HEK293 (cell line): ENCODE measurements at regions not wholly inside any gene's neighbourhood (a gene's known extent, or its start where the extent isn't known, plus 50 kb on each side); places are given as distances from the start of the nearest gene placed in this dataset.
A peak's percentile ranks its signal among the peaks of the same experiment; 100 is the strongest.

Experiments used
- CTCF ChIA-PET: fragments of 350-600 bp; formaldehyde crosslinking; extraction: SDS; loops from one replicate; lab custom pipeline; 2021; ENCODE audit warnings: antibody characterized with exemption; lab: Yijun Ruan, JAX
- POLR2A ChIA-PET: fragments of 300-600 bp; formaldehyde crosslinking; extraction: SDS; loops from one replicate; lab custom pipeline; 2020; ENCODE audit warnings: antibody characterized with exemption, inconsistent platforms; lab: Yijun Ruan, JAX
- H3K27ac ChIP-seq: fragments of 200-500 bp; sonication (Bioruptor generic); 2 replicates; pipeline ENCODE4 v1.5.1; 2014; ENCODE audit warnings: low read depth, low read length, control low read depth, inconsistent platforms; ENCODE audit errors: extremely low read depth
- H3K36me3 ChIP-seq, 2 experiments: fragments of 200-500 bp in 1 of 2; sonication (Bioruptor generic) in 1 of 2; 1 replicate in 1 of 2; 2 replicates in 1 of 2; pipeline ENCODE4 v1.5.1; 2014 to 2017; ENCODE audit warnings: inconsistent platforms in 2 of 2, low read length in 2 of 2; ENCODE audit not compliant: control insufficient read depth in 2 of 2, insufficient read depth in 1 of 2
- H3K4me1 ChIP-seq: fragments of 200-500 bp; sonication (Bioruptor generic); 2 replicates; pipeline ENCODE4 v1.5.1; 2014; ENCODE audit warnings: mild to moderate bottlenecking, low read length, inconsistent platforms; ENCODE audit not compliant: control insufficient read depth, insufficient read depth
- H3K4me3 ChIP-seq: 2 replicates; pipeline ENCODE4 v1.5.1; 2011; ENCODE audit warnings: low read depth, mild to moderate bottlenecking, control low read depth, low read length, moderate library complexity
- H3K9me3 ChIP-seq: fragments of 200-500 bp; sonication (Bioruptor generic); 2 replicates; pipeline ENCODE4 v1.5.1; 2014; ENCODE audit warnings: low read depth, low read length, inconsistent platforms; ENCODE audit not compliant: control insufficient read depth, insufficient read depth
- ATF2 ChIP-seq: fragments of 450-650 bp; formaldehyde crosslinking; IDR thresholded peaks from 2 replicates; pipeline ENCODE4 v1.5.1; 2016; ENCODE audit warnings: missing biosample characterization, missing genetic modification characterization, low read depth
- CTCF ChIP-seq: fragments of 450-650 bp; formaldehyde crosslinking; IDR thresholded peaks from 2 replicates; pipeline ENCODE4 v1.5.1; 2016; ENCODE audit warnings: missing biosample characterization, missing genetic modification characterization
- ZBTB26 ChIP-seq: fragments of 450-650 bp; formaldehyde crosslinking; optimal IDR thresholded peaks from 2 replicates; pipeline ENCODE3; 2016; ENCODE audit warnings: missing biosample characterization, mild to moderate bottlenecking, missing genetic modification characterization
- ZBTB44 ChIP-seq: fragments of 450-650 bp; IDR thresholded peaks from 2 replicates; pipeline ENCODE4 v1.5.1; 2018; ENCODE audit warnings: missing biosample characterization, mild to moderate bottlenecking, missing genetic modification characterization
- ZNF175 ChIP-seq: fragments of 450-650 bp; formaldehyde crosslinking; IDR thresholded peaks from 2 replicates; pipeline ENCODE4 v1.5.1; 2016; ENCODE audit warnings: missing biosample characterization, missing genetic modification characterization
- ZNF214 ChIP-seq: fragments of 450-650 bp; formaldehyde crosslinking; IDR thresholded peaks from 2 replicates; pipeline ENCODE4 v1.5.1; 2017; ENCODE audit warnings: missing biosample characterization, mild to moderate bottlenecking, missing genetic modification characterization, borderline replicate concordance
- ZNF280C ChIP-seq: fragments of 450-650 bp; formaldehyde crosslinking; IDR thresholded peaks from 2 replicates; pipeline ENCODE4 v1.5.1; 2016; ENCODE audit warnings: missing biosample characterization, missing genetic modification characterization
- ZNF366 ChIP-seq: fragments of 450-650 bp; formaldehyde crosslinking; conservative IDR thresholded peaks from 2 replicates; pipeline ENCODE4 v1.5.1; 2016; ENCODE audit warnings: missing biosample characterization, missing genetic modification characterization
- ZNF37A ChIP-seq: fragments of 450-650 bp; IDR thresholded peaks from 2 replicates; pipeline ENCODE4 v1.5.1; 2018; ENCODE audit warnings: missing biosample characterization, missing genetic modification characterization
- ZNF394 ChIP-seq: fragments of 450-650 bp; formaldehyde crosslinking; IDR thresholded peaks from 2 replicates; pipeline ENCODE4 v1.5.1; 2016; ENCODE audit warnings: missing biosample characterization, missing genetic modification characterization, mild to moderate bottlenecking, moderate library complexity, borderline replicate concordance
- ZNF433 ChIP-seq: fragments of 450-650 bp; formaldehyde crosslinking; IDR thresholded peaks from 2 replicates; pipeline ENCODE4 v1.5.1; 2016; ENCODE audit warnings: missing biosample characterization, missing genetic modification characterization, low read depth
- ZNF530 ChIP-seq: fragments of 450-650 bp; formaldehyde crosslinking; IDR thresholded peaks from 2 replicates; pipeline ENCODE4 v1.5.1; 2016; ENCODE audit warnings: low read depth, missing biosample characterization, missing genetic modification characterization
- TF ChIP-seq, protein P1 (sequence below): fragments of 450-650 bp; formaldehyde crosslinking; IDR thresholded peaks from 2 replicates; pipeline ENCODE4 v1.5.1; 2016; ENCODE audit warnings: missing biosample characterization, missing genetic modification characterization
- TF ChIP-seq, protein P2 (sequence below): IDR thresholded peaks from 2 replicates; pipeline ENCODE4 v1.6.1; 2011; ENCODE audit warnings: mild to moderate bottlenecking, low read depth, low read length, borderline replicate concordance
- TF ChIP-seq, protein P3 (sequence below): fragments of 450-650 bp; formaldehyde crosslinking; IDR thresholded peaks from 2 replicates; pipeline ENCODE4 v1.5.1; 2017; ENCODE audit warnings: missing biosample characterization, missing genetic modification characterization

GRCh38 chr3:26763723-26764122 lies 141.2 kb downstream of the LRRC3B start:
- ChIA-PET CTCF (no interaction called here), POLR2A (no interaction called here)
- H3K36me3 ChIP-seq = no peaks in the 10 kb centered on the region
- TF ChIP-seq ZNF366 (tag by site-specific recombination) (peak; percentile 74; the same call in 1 of the 2 replicates), ZNF530 (tag by site-specific recombination) (no peak)
- no peak overlapping the region for H3K27ac ChIP-seq
- no peaks in the 10 kb centered on the region for H3K9me3 ChIP-seq
- H3K4me1 ChIP-seq = no peaks in the 10 kb centered on the region
- no peak overlapping the region for H3K4me3 ChIP-seq

- ChIA-PET POLR2A (no interaction called here), CTCF (no interaction called here)
- Histone ChIP-seq H3K4me3 (no peak overlapping the region), H3K36me3 (no peaks in the 10 kb centered on the region), H3K9me3 (no peaks in the 10 kb centered on the region), H3K27ac (no peak overlapping the region), H3K4me1 (no peaks in the 10 kb centered on the region)
- TF ChIP-seq ZNF37A (tag by site-specific recombination) = no peak
- no peak for TF ChIP-seq ZNF280C
- TF ChIP-seq ATF2 (tag by site-specific recombination) = no peak
- TF ChIP-seq ZBTB44 (tag by site-specific recombination) = no peak
- no peak for TF ChIP-seq ZNF175 (tag by site-specific recombination)
- TF ChIP-seq ZNF394 (tag by site-specific recombination) = no peak
- TF ChIP-seq, protein P1, sequence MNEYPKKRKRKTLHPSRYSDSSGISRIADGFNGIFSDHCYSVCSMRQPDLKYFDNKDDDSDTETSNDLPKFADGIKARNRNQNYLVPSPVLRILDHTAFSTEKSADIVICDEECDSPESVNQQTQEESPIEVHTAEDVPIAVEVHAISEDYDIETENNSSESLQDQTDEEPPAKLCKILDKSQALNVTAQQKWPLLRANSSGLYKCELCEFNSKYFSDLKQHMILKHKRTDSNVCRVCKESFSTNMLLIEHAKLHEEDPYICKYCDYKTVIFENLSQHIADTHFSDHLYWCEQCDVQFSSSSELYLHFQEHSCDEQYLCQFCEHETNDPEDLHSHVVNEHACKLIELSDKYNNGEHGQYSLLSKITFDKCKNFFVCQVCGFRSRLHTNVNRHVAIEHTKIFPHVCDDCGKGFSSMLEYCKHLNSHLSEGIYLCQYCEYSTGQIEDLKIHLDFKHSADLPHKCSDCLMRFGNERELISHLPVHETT = no peak
- no peak for TF ChIP-seq ZNF214 (tag by site-specific recombination)
- no peak for TF ChIP-seq ZBTB26
- TF ChIP-seq, protein P2, sequence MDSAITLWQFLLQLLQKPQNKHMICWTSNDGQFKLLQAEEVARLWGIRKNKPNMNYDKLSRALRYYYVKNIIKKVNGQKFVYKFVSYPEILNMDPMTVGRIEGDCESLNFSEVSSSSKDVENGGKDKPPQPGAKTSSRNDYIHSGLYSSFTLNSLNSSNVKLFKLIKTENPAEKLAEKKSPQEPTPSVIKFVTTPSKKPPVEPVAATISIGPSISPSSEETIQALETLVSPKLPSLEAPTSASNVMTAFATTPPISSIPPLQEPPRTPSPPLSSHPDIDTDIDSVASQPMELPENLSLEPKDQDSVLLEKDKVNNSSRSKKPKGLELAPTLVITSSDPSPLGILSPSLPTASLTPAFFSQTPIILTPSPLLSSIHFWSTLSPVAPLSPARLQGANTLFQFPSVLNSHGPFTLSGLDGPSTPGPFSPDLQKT = no peak
- TF ChIP-seq, protein P3, sequence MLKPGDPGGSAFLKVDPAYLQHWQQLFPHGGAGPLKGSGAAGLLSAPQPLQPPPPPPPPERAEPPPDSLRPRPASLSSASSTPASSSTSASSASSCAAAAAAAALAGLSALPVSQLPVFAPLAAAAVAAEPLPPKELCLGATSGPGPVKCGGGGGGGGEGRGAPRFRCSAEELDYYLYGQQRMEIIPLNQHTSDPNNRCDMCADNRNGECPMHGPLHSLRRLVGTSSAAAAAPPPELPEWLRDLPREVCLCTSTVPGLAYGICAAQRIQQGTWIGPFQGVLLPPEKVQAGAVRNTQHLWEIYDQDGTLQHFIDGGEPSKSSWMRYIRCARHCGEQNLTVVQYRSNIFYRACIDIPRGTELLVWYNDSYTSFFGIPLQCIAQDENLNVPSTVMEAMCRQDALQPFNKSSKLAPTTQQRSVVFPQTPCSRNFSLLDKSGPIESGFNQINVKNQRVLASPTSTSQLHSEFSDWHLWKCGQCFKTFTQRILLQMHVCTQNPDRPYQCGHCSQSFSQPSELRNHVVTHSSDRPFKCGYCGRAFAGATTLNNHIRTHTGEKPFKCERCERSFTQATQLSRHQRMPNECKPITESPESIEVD (tag by site-specific recombination) = no peak
- no peak for TF ChIP-seq ZNF433 (tag by site-specific recombination)
- no peak for TF ChIP-seq CTCF (tag by site-specific recombination)
- TF ChIP-seq, all 188 proteins: peak for 0
Observed at GRCh38 chr3:26766031-26766430, 143.5 kb downstream of the LRRC3B start.
